ENCODE measurements at regions not wholly inside any gene's neighbourhood (a gene's known extent, or its start where the extent isn't known, plus 50 kb on each side); places are given as distances from the start of the nearest gene placed in this dataset.

- TF ChIP-seq CTCF (IDR thresholded peaks at IDR 0.05) (no peak), POLR2A (IDR thresholded peaks at IDR 0.05) (no peak)
Measured at GRCh38 chr1:82323144-82323841, 522.6 kb downstream of the ADGRL2 start.
